NB4 (cell line): ENCODE measurements at regions not wholly inside any gene's neighbourhood (a gene's known extent, or its start where the extent isn't known, plus 50 kb on each side); places are given as distances from the start of the nearest gene placed in this dataset.

Experiments
- MYC ChIP-seq: IDR thresholded peaks from 2 replicates; pipeline ENCODE4 v1.6.1; 2011; ENCODE audit warnings: low read depth, low read length
- POLR2A ChIP-seq: IDR thresholded peaks from 2 replicates; pipeline ENCODE4 v1.6.1; 2011; ENCODE audit warnings: mild to moderate bottlenecking; ENCODE audit not compliant: insufficient read length; ENCODE audit errors: extremely low read depth
- TF ChIP-seq, protein P1 (sequence below): IDR thresholded peaks from one replicate; pipeline ENCODE4 v1.5.1; 2012; ENCODE audit warnings: low read depth, low read length
- TF ChIP-seq, protein P2 (sequence below): IDR thresholded peaks from 2 replicates; pipeline ENCODE4 v1.6.1; 2011; ENCODE audit warnings: low read depth, low read length

DNA sequence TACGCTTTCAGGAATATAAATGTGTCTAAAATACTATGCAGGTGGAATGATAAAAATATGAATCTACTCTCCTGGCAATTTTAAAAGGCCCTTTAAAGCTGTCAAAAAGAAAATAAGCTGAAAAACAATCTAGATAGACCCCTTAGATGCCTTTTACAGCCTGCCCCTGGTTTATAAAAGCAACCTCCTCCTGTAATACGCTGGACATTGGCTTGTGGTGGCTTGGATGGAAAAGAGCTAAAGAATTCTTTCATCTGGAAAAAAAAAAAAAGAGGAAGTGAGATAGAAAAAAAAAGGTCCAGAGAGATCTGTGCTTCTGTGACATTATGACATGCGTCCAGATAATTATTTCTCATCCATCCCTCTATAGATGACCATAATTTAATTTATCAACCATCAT lies 115.9 kb upstream of the NRSN1 start:
- no peak for TF ChIP-seq POLR2A
- TF ChIP-seq, protein P1, sequence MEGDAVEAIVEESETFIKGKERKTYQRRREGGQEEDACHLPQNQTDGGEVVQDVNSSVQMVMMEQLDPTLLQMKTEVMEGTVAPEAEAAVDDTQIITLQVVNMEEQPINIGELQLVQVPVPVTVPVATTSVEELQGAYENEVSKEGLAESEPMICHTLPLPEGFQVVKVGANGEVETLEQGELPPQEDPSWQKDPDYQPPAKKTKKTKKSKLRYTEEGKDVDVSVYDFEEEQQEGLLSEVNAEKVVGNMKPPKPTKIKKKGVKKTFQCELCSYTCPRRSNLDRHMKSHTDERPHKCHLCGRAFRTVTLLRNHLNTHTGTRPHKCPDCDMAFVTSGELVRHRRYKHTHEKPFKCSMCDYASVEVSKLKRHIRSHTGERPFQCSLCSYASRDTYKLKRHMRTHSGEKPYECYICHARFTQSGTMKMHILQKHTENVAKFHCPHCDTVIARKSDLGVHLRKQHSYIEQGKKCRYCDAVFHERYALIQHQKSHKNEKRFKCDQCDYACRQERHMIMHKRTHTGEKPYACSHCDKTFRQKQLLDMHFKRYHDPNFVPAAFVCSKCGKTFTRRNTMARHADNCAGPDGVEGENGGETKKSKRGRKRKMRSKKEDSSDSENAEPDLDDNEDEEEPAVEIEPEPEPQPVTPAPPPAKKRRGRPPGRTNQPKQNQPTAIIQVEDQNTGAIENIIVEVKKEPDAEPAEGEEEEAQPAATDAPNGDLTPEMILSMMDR = no peak
- TF ChIP-seq, protein P2, sequence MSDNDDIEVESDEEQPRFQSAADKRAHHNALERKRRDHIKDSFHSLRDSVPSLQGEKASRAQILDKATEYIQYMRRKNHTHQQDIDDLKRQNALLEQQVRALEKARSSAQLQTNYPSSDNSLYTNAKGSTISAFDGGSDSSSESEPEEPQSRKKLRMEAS = no peak
- TF ChIP-seq MYC = no peak
